ENCODE measurements at regions not wholly inside any gene's neighbourhood (a gene's known extent, or its start where the extent isn't known, plus 50 kb on each side); places are given as distances from the start of the nearest gene placed in this dataset.
"Not testable (repeated sequence)": the region's sequence is repeated elsewhere in the genome, so short reads cannot be mapped to it uniquely, and the experiment has no call there.

GRCh38 chr22:23381661-23382427, 198.2 kb downstream of the IGLL1 start:
- DNase-seq (ENCODE audit: low read depth, low spot score) = no peak

GRCh38 chr22:23380911-23381310, 199.2 kb downstream of the IGLL1 start:
- no peak for DNase-seq (ENCODE audit: low read depth, low spot score)

GRCh38 chr22:23380230-23380573, 199.9 kb downstream of the IGLL1 start:
- no peak for DNase-seq (ENCODE audit: low read depth, low spot score)

GRCh38 chr22:23379540-23380229, 199.4 kb downstream of the BCR start:
- DNase-seq (ENCODE audit: low read depth, low spot score) = not testable (repeated sequence)

GRCh38 chr22:23377767-23378166, 197.5 kb downstream of the BCR start:
- no peak for DNase-seq (ENCODE audit: low read depth, low spot score)

GRCh38 chr22:23376256-23376655, 195.9 kb downstream of the BCR start:
- no peak for DNase-seq (ENCODE audit: low read depth, low spot score)

- no peak for DNase-seq (ENCODE audit: low read depth, low spot score)
These were observed 194.9 kb downstream of the BCR start for GRCh38 chr22:23375031-23375827.

- DNase-seq (ENCODE audit: low read depth, low spot score) = no peak
These were observed 193.3 kb downstream of the BCR start for GRCh38 chr22:23373601-23374000.

- no peak for DNase-seq (ENCODE audit: low read depth, low spot score)
These were observed 189.9 kb downstream of the BCR start for GRCh38 chr22:23370251-23370650.

GRCh38 chr22:23369054-23369685, 188.9 kb downstream of the BCR start:
- DNase-seq (ENCODE audit: low read depth, low spot score) = no peak
